ENCODE measurements at regions not wholly inside any gene's neighbourhood (a gene's known extent, or its start where the extent isn't known, plus 50 kb on each side); places are given as distances from the start of the nearest gene placed in this dataset.
A peak's percentile ranks its signal among the peaks of the same experiment; 100 is the strongest.
"Not testable (repeated sequence)": the region's sequence is repeated elsewhere in the genome, so short reads cannot be mapped to it uniquely, and the experiment has no call there.

GRCh38 chr1:48084826-48085225 is 87.6 kb upstream of the TRABD2B start:
- DNase-seq (ENCODE audit: low read depth), result no peak

DNA sequence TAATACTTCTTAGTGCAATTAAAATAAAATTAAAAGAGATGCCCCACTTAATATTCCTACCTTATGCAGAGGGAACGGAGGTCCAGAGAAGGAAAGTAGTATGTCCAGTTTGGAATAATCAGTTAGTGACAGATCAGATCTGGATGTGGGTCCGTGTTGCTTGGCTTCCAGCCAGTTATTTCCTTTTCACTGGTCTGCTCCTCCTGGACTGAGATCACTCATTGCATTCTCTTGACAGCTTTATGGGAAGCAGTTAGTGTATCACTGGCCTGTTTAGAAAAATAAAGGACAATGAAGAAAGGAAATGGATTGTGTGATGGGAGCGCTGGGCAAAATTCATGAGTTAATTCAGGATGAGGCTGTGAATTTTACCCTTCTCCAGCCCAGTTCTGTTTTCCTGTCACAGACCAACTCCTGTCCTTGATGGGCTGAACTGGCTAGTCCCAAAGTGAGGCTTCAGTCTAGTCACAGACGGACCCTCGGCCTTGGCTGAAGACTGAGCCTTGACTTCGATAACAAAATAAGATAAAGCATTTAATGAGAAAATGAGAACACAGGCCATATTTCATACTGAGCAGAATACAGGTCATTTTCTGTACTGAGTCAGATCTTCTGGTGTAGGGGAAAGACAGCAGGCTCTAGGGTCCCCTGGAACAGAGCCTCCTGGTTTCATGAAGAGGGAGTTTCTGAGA is 85.2 kb upstream of the TRABD2B start:
- no peak for DNase-seq (ENCODE audit: low read depth)

DNA sequence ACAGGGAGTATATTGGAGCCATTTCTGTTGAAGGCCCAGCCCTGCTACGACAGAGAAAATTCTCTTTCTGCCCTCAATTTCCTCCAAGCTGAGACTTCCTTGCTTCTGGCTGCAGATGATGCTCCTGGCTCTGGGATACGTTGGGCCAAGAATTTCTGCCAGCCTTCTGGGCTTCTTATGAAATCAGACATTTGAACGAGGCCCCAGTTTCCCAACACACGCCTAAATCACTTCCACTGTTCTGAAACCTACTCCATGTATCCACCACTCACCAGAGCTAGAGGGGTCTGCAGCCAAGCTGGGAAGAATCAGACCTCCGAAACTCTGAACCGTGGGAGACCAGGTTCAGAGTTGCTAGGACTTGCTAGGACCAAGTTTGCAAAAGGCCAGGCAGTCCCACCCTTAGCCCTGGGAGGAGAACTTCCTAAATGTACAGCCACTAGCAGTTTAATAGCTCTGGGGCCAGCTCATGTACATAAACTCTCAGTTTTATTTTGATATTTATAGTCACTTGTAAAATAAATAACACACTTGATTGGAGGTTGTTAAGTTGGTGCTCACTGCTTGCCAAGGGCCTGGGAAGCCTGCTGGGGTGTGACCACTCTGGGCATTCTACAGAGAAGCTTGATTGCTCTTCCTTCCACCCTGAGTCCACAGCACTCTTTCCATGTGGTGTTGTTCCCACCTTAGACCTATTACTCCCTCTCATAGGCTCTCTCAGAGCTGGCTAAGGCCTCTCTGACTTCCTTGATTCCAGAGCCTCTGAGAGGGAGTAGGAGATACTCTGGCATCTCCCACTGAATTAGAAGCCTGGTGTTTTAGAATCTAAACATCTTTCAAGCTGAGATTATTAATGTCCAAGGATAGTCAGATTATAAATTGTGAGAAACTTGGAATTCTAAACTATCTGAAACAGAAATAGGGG is 83.4 kb upstream of the TRABD2B start:
- no peak for DNase-seq (ENCODE audit: low read depth)

GRCh38 chr1:48079096-48079495 is 81.9 kb upstream of the TRABD2B start:
- DNase-seq (ENCODE audit: low read depth), result no peak

- DNase-seq (ENCODE audit: low read depth), result no peak
These were observed 80.6 kb upstream of the TRABD2B start for GRCh38 chr1:48077795-48078222.

DNA sequence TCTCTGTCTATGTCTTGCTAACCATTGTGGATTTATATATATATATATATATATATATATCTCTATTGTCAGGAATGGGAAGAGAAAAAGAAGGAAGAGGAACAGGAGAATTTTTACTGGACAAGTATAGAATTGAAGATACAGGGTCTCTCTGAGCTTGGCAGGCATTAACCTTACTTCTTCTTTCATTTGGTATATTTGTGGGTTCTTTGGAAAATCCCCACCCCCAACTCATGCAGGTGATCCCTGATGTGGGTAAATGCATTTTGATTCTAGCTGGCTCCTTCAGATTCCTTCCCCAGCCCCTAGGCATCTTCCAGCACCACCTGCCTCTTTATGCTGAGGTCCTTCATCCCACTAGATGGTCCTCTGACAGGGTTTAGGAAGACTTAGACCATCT is 78.8 kb upstream of the TRABD2B start:
- DNase-seq (ENCODE audit: low read depth), result no peak

- no peak for DNase-seq (ENCODE audit: low read depth)
These were observed 76.8 kb upstream of the TRABD2B start for GRCh38 chr1:48073798-48074530.

GRCh38 chr1:48071513-48071912 is 74.3 kb upstream of the TRABD2B start:
- DNase-seq (ENCODE audit: low read depth), result no peak

DNA sequence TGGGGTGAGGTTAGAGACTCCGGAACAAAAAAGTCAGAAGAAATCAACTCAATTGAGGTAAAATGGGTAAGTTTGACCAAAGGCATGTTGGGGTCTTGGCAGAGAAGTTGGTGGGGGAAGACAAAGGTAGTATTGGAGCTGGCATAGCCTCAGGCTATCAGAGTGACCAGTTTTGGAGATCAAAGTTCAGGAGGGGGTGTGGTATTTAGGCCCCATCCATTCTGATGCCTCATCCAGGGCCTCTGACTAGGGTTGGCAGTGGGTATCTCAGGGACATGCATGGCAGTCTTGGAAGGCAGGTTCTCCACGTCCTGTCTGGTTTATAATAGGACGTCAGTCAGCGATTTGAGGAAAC is 73.2 kb upstream of the TRABD2B start:
- no peak for DNase-seq (ENCODE audit: low read depth)

DNA sequence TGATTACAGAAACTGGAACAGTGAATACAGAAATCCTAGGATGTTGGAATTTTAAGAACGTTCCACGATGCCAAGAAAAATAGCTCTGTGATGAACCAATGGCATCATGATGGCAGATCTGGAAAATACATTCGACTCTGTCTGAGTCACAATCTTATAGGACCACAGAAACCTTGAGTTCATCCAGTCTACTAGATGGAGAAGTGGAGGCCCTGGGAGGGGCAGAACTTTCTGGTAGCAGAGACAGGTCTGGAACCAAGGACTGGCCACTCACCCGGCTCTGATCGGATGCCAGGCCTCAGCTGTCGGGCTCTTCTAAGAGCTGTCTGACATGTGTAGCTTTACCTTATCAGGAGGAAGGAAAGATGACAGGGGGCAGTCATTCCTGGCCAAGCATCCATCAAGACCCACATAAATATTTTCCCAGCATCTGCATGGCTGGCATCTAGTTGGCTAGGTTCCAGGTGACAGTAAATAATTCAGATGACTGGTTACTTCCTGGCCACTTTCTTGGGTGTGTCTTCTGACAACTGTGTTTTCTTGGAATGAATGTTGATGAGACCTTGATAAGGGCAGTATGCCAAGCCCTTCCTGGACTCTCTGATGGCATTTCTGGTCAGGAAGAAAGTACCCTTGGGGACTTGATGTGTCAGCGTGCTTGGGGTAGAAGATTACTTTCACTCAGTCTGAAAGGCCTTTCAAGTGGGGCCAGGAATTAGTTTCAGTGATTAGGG is 72.6 kb upstream of the TRABD2B start:
- no peak for DNase-seq (ENCODE audit: low read depth)

- DNase-seq (ENCODE audit: low read depth), result no peak
These were observed 71.0 kb upstream of the TRABD2B start for GRCh38 chr1:48068206-48068605.

DNA sequence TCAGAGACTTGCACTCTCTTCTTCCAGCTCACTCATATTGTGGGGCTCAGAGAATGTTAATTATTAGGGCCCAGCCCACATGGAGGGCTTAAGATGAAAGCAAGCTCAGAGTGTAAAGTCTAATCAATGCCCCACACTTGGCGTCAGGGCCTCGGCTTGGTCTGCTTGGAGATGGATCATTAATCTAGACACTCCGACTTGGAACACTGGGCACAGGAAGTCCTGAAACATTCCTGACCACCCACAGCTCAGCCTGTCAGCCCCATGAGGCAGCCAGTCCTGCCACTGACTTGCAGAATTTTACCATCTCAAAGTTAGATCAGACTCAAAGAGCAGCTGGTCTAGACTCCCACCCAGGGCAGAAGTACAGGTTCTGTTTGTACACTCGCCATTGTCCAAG is 69.8 kb upstream of the TRABD2B start:
- DNase-seq (ENCODE audit: low read depth), result no peak

DNA sequence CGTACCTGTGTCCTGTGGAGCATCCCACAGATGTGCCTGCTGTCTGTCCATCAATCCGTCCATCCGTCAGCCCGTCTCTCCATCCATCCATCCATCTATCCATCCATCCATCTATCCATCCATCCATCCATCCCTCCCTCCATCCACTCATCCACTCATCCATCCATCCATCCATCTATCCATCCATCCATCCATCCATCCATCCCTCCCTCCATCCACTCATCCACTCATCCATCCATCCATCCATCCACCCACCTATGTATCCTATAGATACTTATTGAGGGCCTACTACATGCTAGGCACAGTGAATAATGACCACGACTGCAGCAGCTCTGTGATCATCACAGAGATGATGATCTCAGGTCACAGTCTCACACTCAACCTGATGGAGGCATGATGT is 67.5 kb upstream of the TRABD2B start:
- not testable (repeated sequence) for DNase-seq (ENCODE audit: low read depth)

DNA sequence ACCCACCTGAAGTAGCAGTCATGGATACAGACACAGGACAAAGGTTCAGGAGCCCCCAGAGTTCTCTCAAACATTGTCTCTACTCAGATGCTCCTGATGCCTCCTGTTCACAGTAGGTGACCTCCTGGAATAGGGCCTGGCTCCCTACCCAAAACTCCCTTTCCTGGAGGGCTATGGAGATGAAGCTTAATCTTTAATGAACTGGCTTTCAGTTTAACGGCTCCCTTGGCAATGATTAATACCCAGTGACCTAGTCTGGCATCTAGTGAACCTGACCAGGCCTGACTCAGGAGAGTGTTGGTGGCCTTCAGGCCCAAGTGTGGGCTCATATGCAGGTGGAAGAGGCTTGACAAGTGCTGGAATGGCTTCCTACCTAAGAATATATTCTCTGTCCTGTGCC is 65.2 kb upstream of the TRABD2B start:
- DNase-seq (ENCODE audit: low read depth), result no peak

DNA sequence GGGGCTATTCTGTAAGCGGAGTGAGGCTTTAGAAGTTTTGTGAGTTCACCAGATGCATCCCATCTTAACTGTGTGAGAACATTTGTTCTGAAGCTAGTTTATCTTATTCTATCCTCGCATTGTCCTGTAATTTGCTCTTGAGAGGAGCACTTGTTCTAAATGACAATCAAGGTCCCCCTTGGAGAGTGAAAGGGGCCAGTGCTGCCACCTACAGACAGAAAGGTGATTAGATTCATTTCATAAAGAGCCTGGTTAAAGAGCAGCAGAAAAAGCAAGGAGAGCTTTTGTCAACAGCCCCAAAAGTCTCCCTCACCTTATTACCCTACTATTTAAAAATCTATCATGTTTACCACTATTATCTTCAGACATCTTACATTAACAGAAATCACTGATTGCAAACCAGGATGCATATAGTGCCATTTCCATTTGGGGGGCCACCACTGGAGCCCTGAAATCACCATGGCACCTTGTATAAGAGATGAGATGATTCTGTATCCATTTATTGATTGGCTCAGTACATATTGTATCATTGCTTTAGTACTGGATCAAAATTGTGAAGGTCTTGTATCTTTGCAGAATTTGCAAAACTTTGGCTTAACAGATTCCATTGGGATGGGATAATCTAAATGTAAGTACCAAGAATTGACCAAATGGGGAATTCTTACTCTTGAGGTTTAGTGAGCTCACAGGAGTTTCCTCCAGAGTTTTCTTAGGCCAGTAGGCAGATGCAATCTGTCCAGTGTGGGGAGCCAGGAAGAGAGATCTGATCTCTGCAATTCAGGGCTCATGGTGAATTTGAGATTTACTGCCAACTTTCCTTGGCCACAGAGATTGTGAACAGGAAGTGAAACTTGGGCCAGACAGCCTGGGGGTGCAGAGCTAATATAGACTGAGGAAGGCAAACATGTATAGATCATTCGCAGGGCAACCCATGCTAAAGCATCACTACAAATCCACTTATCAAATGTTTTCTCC is 64.3 kb upstream of the TRABD2B start:
- DNase-seq (ENCODE audit: low read depth), result peak; percentile 53

DNA sequence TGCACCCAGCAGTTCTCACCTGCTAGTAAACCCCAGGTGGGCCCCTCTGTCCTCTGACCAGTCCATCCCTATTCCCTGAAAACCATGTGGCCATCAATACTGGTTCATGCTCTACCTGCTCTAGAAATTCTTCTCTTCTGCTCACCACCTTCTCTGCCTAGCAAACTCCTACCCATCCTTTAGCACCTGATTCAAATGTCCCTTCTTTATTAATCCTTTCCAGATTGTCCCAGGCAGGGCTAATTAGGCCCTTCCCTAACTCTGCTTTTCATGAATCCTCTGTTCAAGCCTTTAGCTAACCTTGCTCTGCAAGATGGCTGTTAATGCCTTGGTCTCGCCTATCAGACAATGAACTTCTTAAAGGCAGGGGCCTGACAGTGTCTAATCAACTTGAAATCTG is 62.1 kb upstream of the TRABD2B start:
- no peak for DNase-seq (ENCODE audit: low read depth)

GRCh38 chr1:48058135-48059025 is 61.2 kb upstream of the TRABD2B start:
- no peak for DNase-seq (ENCODE audit: low read depth)

DNA sequence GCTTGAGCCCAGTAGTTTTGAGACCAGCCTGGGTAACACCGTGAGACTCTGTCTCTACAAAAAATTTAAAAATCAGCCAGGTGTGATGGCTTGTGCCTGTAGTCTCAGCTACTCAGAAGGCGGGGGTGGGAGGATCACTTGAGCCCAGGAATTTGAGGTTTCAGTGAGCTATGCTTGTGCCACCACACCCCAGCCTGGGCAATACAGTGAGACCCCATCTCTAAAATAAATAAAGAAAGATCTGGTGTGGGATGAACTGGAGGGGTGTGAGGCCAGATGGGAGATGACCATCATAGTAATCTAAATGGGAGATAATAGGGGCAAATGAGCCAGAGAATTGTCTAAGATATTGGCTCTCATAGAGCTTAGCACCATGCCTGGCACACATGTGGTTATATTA is 60.1 kb upstream of the TRABD2B start:
- no peak for DNase-seq (ENCODE audit: low read depth)
